Sigmoid colon (tissue), 4 donors: ENCODE measurements at regions not wholly inside any gene's neighbourhood (a gene's known extent, or its start where the extent isn't known, plus 50 kb on each side); places are given as distances from the start of the nearest gene placed in this dataset.

Experiments used
- EP300 ChIP-seq, 4 donors: sonication (generic); formaldehyde crosslinking; IDR thresholded peaks; one replicate each; pipeline ENCODE4 v1.6.1; 2017; ENCODE audit warnings: antibody characterized with exemption in 4 of 4
- POLR2A ChIP-seq, 2 donors: fragments of 450-650 bp; IDR thresholded peaks; one replicate each; pipeline ENCODE4 v1.6.1; 2016; ENCODE audit warnings: antibody characterized with exemption in 2 of 2, mild to moderate bottlenecking in 2 of 2, moderate library complexity in 2 of 2
- POLR2AphosphoS5 ChIP-seq, 4 donors: sonication (generic); formaldehyde crosslinking; IDR thresholded peaks; one replicate each; pipeline ENCODE4 v1.6.1; 2017; ENCODE audit warnings: antibody characterized with exemption in 4 of 4
- TF ChIP-seq, protein P1 (sequence below), 4 experiments: fragments of 450-650 bp in 3 of 4; fragments of 200-600 bp in 1 of 4; IDR thresholded peaks; one replicate each; pipeline ENCODE4 v1.5.1; 2016 to 2019; ENCODE audit warnings: antibody characterized with exemption in 4 of 4, mild to moderate bottlenecking in 3 of 4, moderate library complexity in 2 of 4

DNA sequence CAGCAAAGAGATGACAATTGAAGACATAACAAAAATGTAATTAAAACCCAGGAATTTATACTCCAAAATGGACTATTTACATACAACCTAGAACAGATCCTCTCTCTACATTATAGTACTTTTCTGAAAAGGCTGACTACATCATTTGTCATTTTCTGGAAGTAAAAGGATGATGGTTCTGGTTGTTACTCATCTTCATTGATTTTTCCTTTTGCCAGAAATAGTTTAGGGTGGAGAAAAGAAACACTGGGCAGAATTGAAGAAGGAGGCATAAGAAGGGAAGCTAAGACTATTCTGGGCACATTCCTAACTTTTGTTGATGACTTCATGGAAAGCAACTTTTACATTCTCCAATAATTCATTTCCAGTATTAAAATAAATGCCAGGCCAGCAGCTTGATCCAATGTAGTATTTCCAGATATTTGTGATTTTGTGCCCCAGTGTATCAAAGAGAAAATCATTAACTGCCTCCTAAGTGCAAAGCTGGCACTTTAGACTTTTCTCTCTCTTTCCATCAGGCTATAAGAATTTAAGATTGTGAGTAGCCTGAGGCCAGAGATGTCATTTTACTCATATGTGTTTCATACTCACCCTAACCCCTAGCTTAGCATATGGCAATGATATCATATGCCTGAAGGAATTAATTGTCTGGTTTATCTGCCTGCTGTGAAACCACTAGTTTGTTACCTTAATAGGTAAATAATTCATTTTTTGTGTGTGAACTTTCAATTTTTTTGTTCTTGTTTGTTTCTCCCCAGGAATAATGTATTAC lies 369.5 kb upstream of the LYPLAL1 start:
- TF ChIP-seq POLR2A (IDR thresholded peaks at IDR 0.05) (no peak), POLR2AphosphoS5 (IDR thresholded peaks at IDR 0.05) (no peak), EP300 (IDR thresholded peaks at IDR 0.05) (no peak)
- TF ChIP-seq, protein P1, sequence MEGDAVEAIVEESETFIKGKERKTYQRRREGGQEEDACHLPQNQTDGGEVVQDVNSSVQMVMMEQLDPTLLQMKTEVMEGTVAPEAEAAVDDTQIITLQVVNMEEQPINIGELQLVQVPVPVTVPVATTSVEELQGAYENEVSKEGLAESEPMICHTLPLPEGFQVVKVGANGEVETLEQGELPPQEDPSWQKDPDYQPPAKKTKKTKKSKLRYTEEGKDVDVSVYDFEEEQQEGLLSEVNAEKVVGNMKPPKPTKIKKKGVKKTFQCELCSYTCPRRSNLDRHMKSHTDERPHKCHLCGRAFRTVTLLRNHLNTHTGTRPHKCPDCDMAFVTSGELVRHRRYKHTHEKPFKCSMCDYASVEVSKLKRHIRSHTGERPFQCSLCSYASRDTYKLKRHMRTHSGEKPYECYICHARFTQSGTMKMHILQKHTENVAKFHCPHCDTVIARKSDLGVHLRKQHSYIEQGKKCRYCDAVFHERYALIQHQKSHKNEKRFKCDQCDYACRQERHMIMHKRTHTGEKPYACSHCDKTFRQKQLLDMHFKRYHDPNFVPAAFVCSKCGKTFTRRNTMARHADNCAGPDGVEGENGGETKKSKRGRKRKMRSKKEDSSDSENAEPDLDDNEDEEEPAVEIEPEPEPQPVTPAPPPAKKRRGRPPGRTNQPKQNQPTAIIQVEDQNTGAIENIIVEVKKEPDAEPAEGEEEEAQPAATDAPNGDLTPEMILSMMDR (IDR thresholded peaks at IDR 0.05) = no peak
